Fibroblast of mammary gland (primary cell): ENCODE measurements at regions not wholly inside any gene's neighbourhood (a gene's known extent, or its start where the extent isn't known, plus 50 kb on each side); places are given as distances from the start of the nearest gene placed in this dataset.

ENCODE experiments used
- DNase-seq: peaks from one replicate; pipeline ENCODE4 v3.0.0-alpha.2; 2010; ENCODE audit warnings: low read depth
- H3K4me3 ChIP-seq: 2 replicates; pipeline ENCODE4 v1.5.1; 2011; ENCODE audit warnings: low read depth, mild to moderate bottlenecking, low read length, moderate library complexity; ENCODE audit not compliant: control insufficient read depth
- CTCF ChIP-seq: conservative IDR thresholded peaks from 2 replicates; pipeline ENCODE4 v1.5.1; 2011; ENCODE audit warnings: low read depth, low read length, inconsistent platforms; ENCODE audit not compliant: control insufficient read depth, insufficient read depth

DNA sequence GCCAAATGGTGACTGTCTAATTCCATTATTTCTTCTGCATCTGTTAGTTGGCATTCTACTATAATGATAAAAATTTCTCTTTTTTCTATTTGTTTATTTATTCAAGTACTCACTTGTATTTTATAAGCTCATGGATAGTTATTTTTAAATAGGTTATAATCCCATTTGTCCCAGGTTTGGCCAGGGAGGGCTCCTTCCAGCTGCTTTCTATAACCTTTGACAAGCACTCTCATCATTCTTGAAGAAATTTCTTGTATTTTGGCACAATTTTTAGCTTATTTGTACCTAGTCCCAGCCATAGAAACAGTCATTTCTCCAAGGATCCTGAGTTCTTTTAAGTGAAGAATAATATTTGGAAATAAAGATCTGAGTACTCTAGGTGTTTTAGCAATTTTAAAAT is 1038.6 kb upstream of the AGA start:
- DNase-seq: no peak
- no peak for TF ChIP-seq CTCF
- H3K4me3 ChIP-seq: no peak overlapping the region

DNA sequence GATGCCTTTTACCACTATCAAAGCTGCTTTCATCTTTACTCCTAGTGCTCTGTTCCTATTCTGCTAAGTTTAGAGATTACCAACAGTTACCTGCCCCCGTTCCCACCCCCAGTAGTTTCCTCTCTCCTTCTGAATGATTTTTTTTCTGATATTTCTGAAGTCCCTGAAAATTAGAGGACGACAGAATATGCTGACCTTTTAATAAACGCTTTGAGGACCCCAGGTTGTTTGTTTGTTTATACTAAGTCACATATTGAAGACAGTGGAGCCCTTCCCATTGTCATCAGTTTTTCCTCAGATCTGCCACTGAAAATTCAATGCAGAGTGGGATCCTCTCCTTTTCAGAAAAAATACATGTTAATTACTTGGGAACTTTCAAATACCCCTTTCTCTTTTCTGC is 1039.3 kb upstream of the AGA start:
- TF ChIP-seq CTCF: no peak
- no peak for DNase-seq

GRCh38 chr4:178523038-178523437 is 1080.8 kb upstream of the AGA start:
- no peak overlapping the region for H3K4me3 ChIP-seq
- TF ChIP-seq CTCF: no peak
- no peak for DNase-seq

More for the DNA sequence above, 1039.3 kb upstream of the AGA start:
- H3K4me3 ChIP-seq: no peak overlapping the region

GRCh38 chr4:178535939-178536579 is 1093.8 kb upstream of the AGA start:
- no peak for TF ChIP-seq CTCF
- DNase-seq: no peak
- no peak overlapping the region for H3K4me3 ChIP-seq

- no peak for DNase-seq
- no peak overlapping the region for H3K4me3 ChIP-seq
- TF ChIP-seq CTCF: no peak
These were observed 1111.0 kb upstream of the AGA start for GRCh38 chr4:178553201-178553600.

DNA sequence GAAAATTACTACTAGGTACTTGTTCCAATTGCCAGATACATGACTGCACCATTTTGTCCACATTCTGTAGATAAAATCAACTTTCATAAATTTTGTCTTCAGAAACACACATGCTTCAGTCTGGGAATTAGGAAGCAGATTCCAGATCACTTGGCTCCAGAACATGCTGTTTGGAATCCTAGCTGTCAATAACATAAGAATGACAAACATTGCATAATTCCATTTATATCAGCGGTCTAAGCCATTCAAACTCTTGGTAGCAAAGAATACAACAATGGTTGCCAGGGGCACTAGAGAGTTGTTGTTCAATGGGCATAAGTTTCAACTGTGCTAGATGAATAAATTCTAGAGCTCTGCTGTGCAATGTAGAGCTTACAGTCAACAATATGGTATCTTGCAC is 1112.1 kb upstream of the AGA start:
- DNase-seq: no peak
- H3K4me3 ChIP-seq: no peak overlapping the region
- TF ChIP-seq CTCF: no peak

- no peak for TF ChIP-seq CTCF
These were observed 1114.6 kb upstream of the AGA start for GRCh38 chr4:178556796-178557195.

More at GRCh38 chr4:178556796-178557195, 1114.6 kb upstream of the AGA start:
- DNase-seq: no peak
- H3K4me3 ChIP-seq: no peak overlapping the region
